ENCODE measurements at regions not wholly inside any gene's neighbourhood (a gene's known extent, or its start where the extent isn't known, plus 50 kb on each side); places are given as distances from the start of the nearest gene placed in this dataset.

- Histone ChIP-seq H3K4me1 (ENCODE audit: low read length) (no peaks in the 10 kb centered on the region), H3K27me3 (replicated peaks; ENCODE audit: insufficient read depth, low read length) (no peaks in the 10 kb centered on the region), H2AFZ (ENCODE audit: low read length) (no peak overlapping the region), H3K9ac (ENCODE audit: low read length) (no peak overlapping the region), H3K27ac (ENCODE audit: low read length) (no peak overlapping the region), H3K4me2 (ENCODE audit: low read depth, low read length) (no peak overlapping the region), H3K4me3 (ENCODE audit: low read length) (no peak overlapping the region), H3K9me2 (replicated peaks; ENCODE audit: insufficient read depth, low read length) (no peaks in the 10 kb centered on the region), H3K36me3 (replicated peaks; ENCODE audit: insufficient read depth, low read length) (no peaks in the 10 kb centered on the region), H3K79me2 (ENCODE audit: low read length) (no peaks in the 10 kb centered on the region), H3F3A (ENCODE audit: insufficient read depth, low read length) (no peaks in the 10 kb centered on the region), H3K9me3 (replicated peaks; ENCODE audit: insufficient read depth, low read length) (no peaks in the 10 kb centered on the region), H4K20me1 (ENCODE audit: insufficient read depth, low read length) (no peaks in the 10 kb centered on the region)
- no peak for TF ChIP-seq EZH2phosphoT487 (IDR thresholded peaks at IDR 0.05; ENCODE audit: low read length)
- TF ChIP-seq EZH2 (optimal IDR thresholded peaks at IDR 0.05; ENCODE audit: low read depth, low read length) = no peak
- TF ChIP-seq, protein P1, sequence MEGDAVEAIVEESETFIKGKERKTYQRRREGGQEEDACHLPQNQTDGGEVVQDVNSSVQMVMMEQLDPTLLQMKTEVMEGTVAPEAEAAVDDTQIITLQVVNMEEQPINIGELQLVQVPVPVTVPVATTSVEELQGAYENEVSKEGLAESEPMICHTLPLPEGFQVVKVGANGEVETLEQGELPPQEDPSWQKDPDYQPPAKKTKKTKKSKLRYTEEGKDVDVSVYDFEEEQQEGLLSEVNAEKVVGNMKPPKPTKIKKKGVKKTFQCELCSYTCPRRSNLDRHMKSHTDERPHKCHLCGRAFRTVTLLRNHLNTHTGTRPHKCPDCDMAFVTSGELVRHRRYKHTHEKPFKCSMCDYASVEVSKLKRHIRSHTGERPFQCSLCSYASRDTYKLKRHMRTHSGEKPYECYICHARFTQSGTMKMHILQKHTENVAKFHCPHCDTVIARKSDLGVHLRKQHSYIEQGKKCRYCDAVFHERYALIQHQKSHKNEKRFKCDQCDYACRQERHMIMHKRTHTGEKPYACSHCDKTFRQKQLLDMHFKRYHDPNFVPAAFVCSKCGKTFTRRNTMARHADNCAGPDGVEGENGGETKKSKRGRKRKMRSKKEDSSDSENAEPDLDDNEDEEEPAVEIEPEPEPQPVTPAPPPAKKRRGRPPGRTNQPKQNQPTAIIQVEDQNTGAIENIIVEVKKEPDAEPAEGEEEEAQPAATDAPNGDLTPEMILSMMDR (IDR thresholded peaks at IDR 0.05; ENCODE audit: low read length) = no peak
- no peak for DNase-seq
These were observed 166.4 kb upstream of the EPB41L3 start for GRCh38 chr18:5710235-5710634.

DNA sequence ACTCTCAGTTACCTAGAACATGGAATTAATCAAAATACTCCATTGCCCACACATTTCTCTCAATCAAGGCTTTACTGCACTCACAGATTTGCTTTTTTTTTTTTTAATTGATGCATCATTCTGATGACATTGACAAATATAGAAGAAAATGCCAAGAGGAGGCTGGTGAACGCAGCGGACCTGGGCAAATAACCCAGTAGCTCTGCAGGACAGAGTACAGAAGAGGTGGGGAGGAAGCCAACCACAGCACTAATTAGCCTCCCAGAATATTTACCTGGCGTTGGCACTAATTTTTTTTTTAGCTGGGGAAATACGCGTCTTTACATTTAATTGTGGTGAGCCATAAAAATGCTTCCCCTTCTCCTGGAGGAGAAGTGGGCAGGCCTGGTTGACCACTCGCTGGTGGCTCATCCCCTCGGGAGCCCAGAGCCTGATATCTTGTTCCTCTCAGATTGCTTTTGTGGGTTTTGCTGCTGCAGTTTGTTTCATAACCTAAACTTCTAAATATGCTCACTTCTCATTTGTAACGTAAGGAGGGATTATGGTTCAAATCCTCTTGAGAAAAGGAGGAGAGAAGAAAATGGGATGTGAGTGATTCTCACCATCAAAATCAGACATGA lies 165.8 kb upstream of the EPB41L3 start:
- H3K9me2 ChIP-seq (replicated peaks; ENCODE audit: insufficient read depth, low read length) = no peaks in the 10 kb centered on the region
- no peak for DNase-seq
- H4K20me1 ChIP-seq (ENCODE audit: insufficient read depth, low read length) = no peaks in the 10 kb centered on the region

GRCh38 chr18:5707586-5707985 lies 163.8 kb upstream of the EPB41L3 start:
- TF ChIP-seq, protein P1 (IDR thresholded peaks at IDR 0.05; ENCODE audit: low read length) = no peak
- no peak for TF ChIP-seq EZH2phosphoT487 (IDR thresholded peaks at IDR 0.05; ENCODE audit: low read length)
- TF ChIP-seq EZH2 (optimal IDR thresholded peaks at IDR 0.05; ENCODE audit: low read depth, low read length) = no peak
- no peak overlapping the region for H3K4me3 ChIP-seq (ENCODE audit: low read length)
- no peaks in the 10 kb centered on the region for H4K20me1 ChIP-seq (ENCODE audit: insufficient read depth, low read length)
- H2AFZ ChIP-seq (ENCODE audit: low read length) = no peak overlapping the region
- no peak overlapping the region for H3K9ac ChIP-seq (ENCODE audit: low read length)
- no peak overlapping the region for H3K27ac ChIP-seq (ENCODE audit: low read length)
- no peaks in the 10 kb centered on the region for H3K9me3 ChIP-seq (replicated peaks; ENCODE audit: insufficient read depth, low read length)
- no peaks in the 10 kb centered on the region for H3K9me2 ChIP-seq (replicated peaks; ENCODE audit: insufficient read depth, low read length)
- no peaks in the 10 kb centered on the region for H3K79me2 ChIP-seq (ENCODE audit: low read length)
- H3K27me3 ChIP-seq (replicated peaks; ENCODE audit: insufficient read depth, low read length) = no peaks in the 10 kb centered on the region
- H3K4me1 ChIP-seq (ENCODE audit: low read length) = no peaks in the 10 kb centered on the region
- no peak for DNase-seq
- H3K4me2 ChIP-seq (ENCODE audit: low read depth, low read length) = no peak overlapping the region
- H3F3A ChIP-seq (ENCODE audit: insufficient read depth, low read length) = no peaks in the 10 kb centered on the region
- H3K36me3 ChIP-seq (replicated peaks; ENCODE audit: insufficient read depth, low read length) = no peaks in the 10 kb centered on the region

More for the DNA sequence above, 165.8 kb upstream of the EPB41L3 start:
- no peak overlapping the region for H3K27ac ChIP-seq (ENCODE audit: low read length)
- H3K4me1 ChIP-seq (ENCODE audit: low read length) = no peaks in the 10 kb centered on the region
- no peak overlapping the region for H3K9ac ChIP-seq (ENCODE audit: low read length)
- TF ChIP-seq, protein P1 (IDR thresholded peaks at IDR 0.05; ENCODE audit: low read length) = no peak
- TF ChIP-seq EZH2phosphoT487 (IDR thresholded peaks at IDR 0.05; ENCODE audit: low read length) (no peak), EZH2 (optimal IDR thresholded peaks at IDR 0.05; ENCODE audit: low read depth, low read length) (no peak)
- H3K4me3 ChIP-seq (ENCODE audit: low read length) = no peak overlapping the region
- H3K36me3 ChIP-seq (replicated peaks; ENCODE audit: insufficient read depth, low read length) = no peaks in the 10 kb centered on the region
- H3K4me2 ChIP-seq (ENCODE audit: low read depth, low read length) = no peak overlapping the region
- no peaks in the 10 kb centered on the region for H3K27me3 ChIP-seq (replicated peaks; ENCODE audit: insufficient read depth, low read length)
- no peaks in the 10 kb centered on the region for H3F3A ChIP-seq (ENCODE audit: insufficient read depth, low read length)
- no peak overlapping the region for H2AFZ ChIP-seq (ENCODE audit: low read length)
- no peaks in the 10 kb centered on the region for H3K9me3 ChIP-seq (replicated peaks; ENCODE audit: insufficient read depth, low read length)
- H3K79me2 ChIP-seq (ENCODE audit: low read length) = no peaks in the 10 kb centered on the region
